Fibroblast of mammary gland (primary cell): ENCODE measurements at regions not wholly inside any gene's neighbourhood (a gene's known extent, or its start where the extent isn't known, plus 50 kb on each side); places are given as distances from the start of the nearest gene placed in this dataset.

Experiments used
- DNase-seq: peaks from one replicate; pipeline ENCODE4 v3.0.0-alpha.2; 2010; ENCODE audit warnings: low read depth
- H3K4me3 ChIP-seq: 2 replicates; pipeline ENCODE4 v1.5.1; 2011; ENCODE audit warnings: low read depth, mild to moderate bottlenecking, low read length, moderate library complexity; ENCODE audit not compliant: control insufficient read depth
- CTCF ChIP-seq: conservative IDR thresholded peaks from 2 replicates; pipeline ENCODE4 v1.5.1; 2011; ENCODE audit warnings: low read depth, low read length, inconsistent platforms; ENCODE audit not compliant: control insufficient read depth, insufficient read depth

GRCh38 chr13:72165276-72165675, 298.3 kb upstream of the DACH1 start:
- no peak overlapping the region for H3K4me3 ChIP-seq
- no peak for DNase-seq
- no peak for TF ChIP-seq CTCF

- no peak overlapping the region for H3K4me3 ChIP-seq
- no peak for TF ChIP-seq CTCF
- DNase-seq = no peak
Measured at GRCh38 chr13:72164811-72165210, 297.8 kb upstream of the DACH1 start.

GRCh38 chr13:72163678-72164077, 296.7 kb upstream of the DACH1 start:
- TF ChIP-seq CTCF = no peak
- no peak for DNase-seq
- H3K4me3 ChIP-seq = no peak overlapping the region

DNA sequence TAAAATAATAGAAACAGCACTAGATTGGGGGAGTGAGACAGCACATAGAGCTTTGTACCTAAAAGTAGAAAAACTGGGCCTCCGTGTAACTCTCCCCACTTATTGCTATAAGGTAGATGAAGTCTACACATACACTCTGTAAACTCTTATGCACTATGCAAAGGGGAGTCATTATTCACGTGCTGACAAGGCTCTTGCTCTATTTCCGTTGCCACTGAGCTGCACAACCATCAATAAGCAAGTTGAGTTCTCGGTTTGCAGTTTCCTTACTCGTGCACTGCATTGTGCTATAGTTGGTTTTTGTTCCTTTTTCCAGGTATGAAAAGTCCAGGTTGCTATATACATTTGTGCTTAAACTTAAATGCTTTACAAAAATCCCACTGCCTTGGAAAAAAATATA, 294.0 kb upstream of the DACH1 start:
- TF ChIP-seq CTCF = no peak
- no peak for DNase-seq
- H3K4me3 ChIP-seq = no peak overlapping the region

GRCh38 chr13:72156760-72157159, 289.8 kb upstream of the DACH1 start:
- no peak for DNase-seq
- H3K4me3 ChIP-seq = no peak overlapping the region
- no peak for TF ChIP-seq CTCF

GRCh38 chr13:72153272-72153671, 286.3 kb upstream of the DACH1 start:
- DNase-seq = no peak
- TF ChIP-seq CTCF = no peak
- no peak overlapping the region for H3K4me3 ChIP-seq

DNA sequence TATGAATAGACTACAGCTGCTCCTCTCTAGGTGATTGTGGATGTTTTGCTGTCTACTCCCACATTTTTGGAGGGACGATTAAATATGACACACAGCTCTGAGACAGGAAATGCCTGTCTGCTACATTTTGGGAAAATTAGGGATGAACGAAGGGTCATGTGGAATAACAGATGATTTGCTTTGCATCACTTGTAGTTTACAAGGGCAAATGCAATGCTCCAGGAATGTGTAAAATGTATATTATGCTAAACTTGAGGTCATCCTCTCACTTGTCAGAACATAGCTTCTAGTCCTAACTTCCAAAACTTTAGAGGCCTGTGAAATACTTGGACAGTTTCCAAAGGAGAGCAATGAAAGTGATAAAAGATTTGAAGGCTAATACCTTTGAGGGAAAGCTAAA, 284.2 kb upstream of the DACH1 start:
- no peak for DNase-seq

More for the DNA sequence above, 284.2 kb upstream of the DACH1 start:
- H3K4me3 ChIP-seq = no peak overlapping the region
- no peak for TF ChIP-seq CTCF
